ENCODE measurements at regions not wholly inside any gene's neighbourhood (a gene's known extent, or its start where the extent isn't known, plus 50 kb on each side); places are given as distances from the start of the nearest gene placed in this dataset.

DNA sequence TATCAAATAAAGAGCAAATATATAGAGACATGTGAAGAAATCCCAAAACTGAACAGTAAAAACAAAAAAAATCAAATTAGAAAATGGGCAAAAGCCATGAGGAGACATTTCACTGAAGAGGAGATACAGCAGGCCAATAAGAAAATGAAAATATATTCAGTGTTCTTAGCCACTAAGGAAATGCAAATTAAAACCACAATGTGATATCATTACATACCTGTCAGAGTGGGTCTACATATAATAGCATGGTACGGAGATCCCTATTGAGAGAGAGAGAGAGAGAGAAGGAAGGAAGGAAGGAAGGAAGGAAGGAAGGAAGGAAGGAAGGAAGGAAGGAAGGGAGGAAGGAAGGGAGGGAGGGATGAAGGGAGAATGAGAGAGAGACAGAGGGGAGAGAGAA lies 707.0 kb upstream of the ACTRT1 start:
- no peaks in the 10 kb centered on the region for H4K20me1 ChIP-seq (ENCODE audit: insufficient read depth, poor library complexity, severe bottlenecking)
- no peaks in the 10 kb centered on the region for H3K9me3 ChIP-seq (ENCODE audit: low read depth)
- no peaks in the 10 kb centered on the region for H3K79me2 ChIP-seq
- 72% methylated on average over 1 of the region's 1 CpG for WGBS (ENCODE audit: low lambda C conversion rate, missing lambda C conversion rate)
- H3K4me2 ChIP-seq = no peak overlapping the region
- no peaks in the 10 kb centered on the region for H3K4me1 ChIP-seq (ENCODE audit: insufficient read depth)
- TF ChIP-seq, protein P1, sequence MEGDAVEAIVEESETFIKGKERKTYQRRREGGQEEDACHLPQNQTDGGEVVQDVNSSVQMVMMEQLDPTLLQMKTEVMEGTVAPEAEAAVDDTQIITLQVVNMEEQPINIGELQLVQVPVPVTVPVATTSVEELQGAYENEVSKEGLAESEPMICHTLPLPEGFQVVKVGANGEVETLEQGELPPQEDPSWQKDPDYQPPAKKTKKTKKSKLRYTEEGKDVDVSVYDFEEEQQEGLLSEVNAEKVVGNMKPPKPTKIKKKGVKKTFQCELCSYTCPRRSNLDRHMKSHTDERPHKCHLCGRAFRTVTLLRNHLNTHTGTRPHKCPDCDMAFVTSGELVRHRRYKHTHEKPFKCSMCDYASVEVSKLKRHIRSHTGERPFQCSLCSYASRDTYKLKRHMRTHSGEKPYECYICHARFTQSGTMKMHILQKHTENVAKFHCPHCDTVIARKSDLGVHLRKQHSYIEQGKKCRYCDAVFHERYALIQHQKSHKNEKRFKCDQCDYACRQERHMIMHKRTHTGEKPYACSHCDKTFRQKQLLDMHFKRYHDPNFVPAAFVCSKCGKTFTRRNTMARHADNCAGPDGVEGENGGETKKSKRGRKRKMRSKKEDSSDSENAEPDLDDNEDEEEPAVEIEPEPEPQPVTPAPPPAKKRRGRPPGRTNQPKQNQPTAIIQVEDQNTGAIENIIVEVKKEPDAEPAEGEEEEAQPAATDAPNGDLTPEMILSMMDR (IDR thresholded peaks at IDR 0.05; ENCODE audit: poor library complexity) = no peak
- TF ChIP-seq EZH2phosphoT487 (IDR thresholded peaks at IDR 0.05; ENCODE audit: low read depth, severe bottlenecking, unreplicated experiment) = no peak
- no peak for TF ChIP-seq EZH2 (IDR thresholded peaks at IDR 0.05; ENCODE audit: borderline replicate concordance)
- no peak overlapping the region for H3K27ac ChIP-seq
- DNase-seq (ENCODE audit: low spot score) = no peak
- H3K36me3 ChIP-seq (replicated peaks; ENCODE audit: insufficient read depth, low read depth) = no peaks in the 10 kb centered on the region
- no peaks in the 10 kb centered on the region for H3K27me3 ChIP-seq
- H3K4me3 ChIP-seq = no peak overlapping the region
- H3K9me2 ChIP-seq (replicated peaks; ENCODE audit: insufficient read depth) = no peaks in the 10 kb centered on the region
- no peak overlapping the region for H2AFZ ChIP-seq

- Histone ChIP-seq H2AFZ (no peak overlapping the region), H3K4me3 (no peak overlapping the region), H4K20me1 (ENCODE audit: insufficient read depth, poor library complexity, severe bottlenecking) (no peaks in the 10 kb centered on the region), H3K4me2 (no peak overlapping the region), H3K27me3 (no peaks in the 10 kb centered on the region), H3K27ac (no peak overlapping the region), H3K9me3 (ENCODE audit: low read depth) (no peaks in the 10 kb centered on the region), H3K9me2 (replicated peaks; ENCODE audit: insufficient read depth) (no peaks in the 10 kb centered on the region), H3K4me1 (ENCODE audit: insufficient read depth) (no peaks in the 10 kb centered on the region), H3K36me3 (replicated peaks; ENCODE audit: insufficient read depth, low read depth) (no peaks in the 10 kb centered on the region), H3K79me2 (no peaks in the 10 kb centered on the region)
- DNase-seq (ENCODE audit: low spot score) = no peak
- TF ChIP-seq EZH2phosphoT487 (IDR thresholded peaks at IDR 0.05; ENCODE audit: low read depth, severe bottlenecking, unreplicated experiment) (no peak), EZH2 (IDR thresholded peaks at IDR 0.05; ENCODE audit: borderline replicate concordance) (no peak)
- TF ChIP-seq, protein P1 (IDR thresholded peaks at IDR 0.05; ENCODE audit: poor library complexity) = no peak
Measured at GRCh38 chrX:128754130-128754529, 701.9 kb upstream of the ACTRT1 start.

DNA sequence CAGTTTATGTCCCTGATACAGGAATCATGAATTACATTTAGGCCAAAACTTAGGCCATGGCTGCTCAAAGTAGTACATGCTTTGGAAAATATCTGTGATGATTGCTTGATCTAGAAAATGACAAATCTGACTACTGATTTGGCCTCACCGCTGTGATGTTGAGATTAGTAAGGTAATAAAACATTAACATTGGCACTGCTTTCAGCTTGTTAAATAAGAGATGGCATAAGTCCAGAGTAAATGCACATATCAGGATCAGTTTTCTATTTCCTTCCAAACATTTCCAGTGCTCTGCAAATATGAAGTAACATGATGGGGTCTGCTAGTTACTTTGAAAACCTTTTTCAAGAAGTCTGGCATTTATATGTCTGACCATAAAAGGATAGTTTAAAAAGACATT lies 687.3 kb upstream of the ACTRT1 start:
- WGBS (ENCODE audit: low lambda C conversion rate, missing lambda C conversion rate) = 67% methylated on average over 1 of the region's 1 CpG
- no peak overlapping the region for H3K27ac ChIP-seq
- H3K4me3 ChIP-seq = no peak overlapping the region
- no peak overlapping the region for H2AFZ ChIP-seq
- TF ChIP-seq, protein P1 (IDR thresholded peaks at IDR 0.05; ENCODE audit: poor library complexity) = no peak
- no peak for TF ChIP-seq EZH2phosphoT487 (IDR thresholded peaks at IDR 0.05; ENCODE audit: low read depth, severe bottlenecking, unreplicated experiment)
- no peak for TF ChIP-seq EZH2 (IDR thresholded peaks at IDR 0.05; ENCODE audit: borderline replicate concordance)
- no peak overlapping the region for H3K4me2 ChIP-seq
- DNase-seq (ENCODE audit: low spot score) = no peak
- no peaks in the 10 kb centered on the region for H3K9me3 ChIP-seq (ENCODE audit: low read depth)
- H3K9me2 ChIP-seq (replicated peaks; ENCODE audit: insufficient read depth) = no peaks in the 10 kb centered on the region
- H3K27me3 ChIP-seq = no peaks in the 10 kb centered on the region
- no peaks in the 10 kb centered on the region for H4K20me1 ChIP-seq (ENCODE audit: insufficient read depth, poor library complexity, severe bottlenecking)
- no peaks in the 10 kb centered on the region for H3K4me1 ChIP-seq (ENCODE audit: insufficient read depth)
- H3K79me2 ChIP-seq = no peaks in the 10 kb centered on the region
- H3K36me3 ChIP-seq (replicated peaks; ENCODE audit: insufficient read depth, low read depth) = no peaks in the 10 kb centered on the region

DNA sequence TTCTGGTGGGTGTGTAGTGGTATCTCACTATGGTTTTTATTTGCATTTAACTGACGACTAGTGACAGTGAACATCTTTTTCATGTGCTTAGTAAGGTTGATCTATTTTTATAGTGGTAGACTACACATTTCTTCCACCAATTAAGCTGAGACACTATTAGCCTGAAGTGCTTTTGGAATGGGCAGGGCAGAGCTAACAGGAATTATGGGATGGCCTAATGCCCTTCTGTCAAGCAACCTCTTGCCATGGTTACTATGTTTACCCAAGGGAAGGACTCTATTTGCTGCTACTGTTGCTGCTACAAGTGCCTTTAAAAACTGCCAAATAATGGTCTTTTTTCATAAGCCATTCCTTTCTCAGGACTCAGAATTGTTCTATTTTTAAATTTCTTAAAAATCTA lies 676.7 kb upstream of the ACTRT1 start:
- H3K4me2 ChIP-seq = no peak overlapping the region
- H2AFZ ChIP-seq = no peak overlapping the region
- no peaks in the 10 kb centered on the region for H3K9me2 ChIP-seq (replicated peaks; ENCODE audit: insufficient read depth)
- no peaks in the 10 kb centered on the region for H3K9me3 ChIP-seq (ENCODE audit: low read depth)
- no peak overlapping the region for H3K4me3 ChIP-seq
- no peaks in the 10 kb centered on the region for H3K27me3 ChIP-seq
- no peaks in the 10 kb centered on the region for H3K36me3 ChIP-seq (replicated peaks; ENCODE audit: insufficient read depth, low read depth)
- no peak overlapping the region for H3K27ac ChIP-seq
- WGBS (ENCODE audit: low lambda C conversion rate, missing lambda C conversion rate) = 64% methylated on average over 1 of the region's 1 CpG
- TF ChIP-seq EZH2phosphoT487 (IDR thresholded peaks at IDR 0.05; ENCODE audit: low read depth, severe bottlenecking, unreplicated experiment) = no peak
- TF ChIP-seq EZH2 (IDR thresholded peaks at IDR 0.05; ENCODE audit: borderline replicate concordance) = no peak
- TF ChIP-seq, protein P1 (IDR thresholded peaks at IDR 0.05; ENCODE audit: poor library complexity) = no peak
- no peaks in the 10 kb centered on the region for H3K4me1 ChIP-seq (ENCODE audit: insufficient read depth)
- no peaks in the 10 kb centered on the region for H3K79me2 ChIP-seq
- no peaks in the 10 kb centered on the region for H4K20me1 ChIP-seq (ENCODE audit: insufficient read depth, poor library complexity, severe bottlenecking)
- no peak for DNase-seq (ENCODE audit: low spot score)

Data from hepatocyte (in vitro differentiated cells).